Progenitor cell of endocrine pancreas (in vitro differentiated cells): ENCODE measurements at regions not wholly inside any gene's neighbourhood (a gene's known extent, or its start where the extent isn't known, plus 50 kb on each side); places are given as distances from the start of the nearest gene placed in this dataset.

Source experiments
- DNase-seq: peaks from one replicate; pipeline ENCODE4 v3.0.0; 2021; ENCODE audit warnings: low spot score; ENCODE audit not compliant: unreplicated experiment
- H3K27ac Mint-ChIP-seq: 2 replicates; pipeline ENCODE4 v1.8.0; 2021; ENCODE audit warnings: mild to moderate bottlenecking, moderate library complexity, mixed read lengths
- H3K27me3 Mint-ChIP-seq: 2 replicates; pipeline ENCODE4 v1.8.0; 2021; ENCODE audit warnings: mixed read lengths
- H3K36me3 Mint-ChIP-seq: 2 replicates; pipeline ENCODE4 v1.8.0; 2022; ENCODE audit warnings: mixed read lengths; ENCODE audit not compliant: insufficient read depth
- H3K4me1 Mint-ChIP-seq: 2 replicates; pipeline ENCODE4 v1.8.0; 2021; ENCODE audit warnings: low read depth, mixed read lengths
- H3K4me3 Mint-ChIP-seq: 2 replicates; pipeline ENCODE4 v1.8.0; 2021; ENCODE audit warnings: low read depth, mild to moderate bottlenecking, moderate library complexity, mixed read lengths
- H3K9me3 Mint-ChIP-seq: 2 replicates; pipeline ENCODE4 v1.8.0; 2021; ENCODE audit warnings: low read depth, mixed read lengths
- TF ChIP-seq, protein P1 (sequence below): fragments of 200-600 bp; sonication (generic); IDR thresholded peaks from one replicate; pipeline ENCODE4 v1.5.0; 2021; ENCODE audit warnings: antibody characterized with exemption, mild to moderate bottlenecking; ENCODE audit not compliant: unreplicated experiment

DNA sequence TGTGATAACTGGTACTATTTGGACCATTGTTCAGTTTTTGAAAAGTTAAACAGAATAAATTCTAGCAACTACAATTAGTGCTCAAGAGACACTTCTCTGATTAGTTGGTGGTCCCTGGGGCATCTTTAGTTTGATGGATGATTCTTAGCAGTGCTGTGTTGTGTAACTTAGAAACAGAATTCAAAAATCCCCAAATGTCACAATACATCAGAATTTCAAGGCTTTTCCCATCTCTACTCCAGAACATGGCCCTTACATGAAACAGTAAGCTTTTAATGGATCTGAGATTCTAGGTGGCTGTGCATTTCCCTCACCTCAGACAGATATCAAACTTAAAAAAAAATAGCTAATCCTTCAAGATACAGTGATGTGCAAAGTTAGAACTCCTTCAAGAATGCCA is 104.4 kb upstream of the CXCL13 start:
- no peak overlapping the region for H3K4me3 Mint-ChIP-seq
- H3K4me1 Mint-ChIP-seq, result no peaks in the 10 kb centered on the region

DNA sequence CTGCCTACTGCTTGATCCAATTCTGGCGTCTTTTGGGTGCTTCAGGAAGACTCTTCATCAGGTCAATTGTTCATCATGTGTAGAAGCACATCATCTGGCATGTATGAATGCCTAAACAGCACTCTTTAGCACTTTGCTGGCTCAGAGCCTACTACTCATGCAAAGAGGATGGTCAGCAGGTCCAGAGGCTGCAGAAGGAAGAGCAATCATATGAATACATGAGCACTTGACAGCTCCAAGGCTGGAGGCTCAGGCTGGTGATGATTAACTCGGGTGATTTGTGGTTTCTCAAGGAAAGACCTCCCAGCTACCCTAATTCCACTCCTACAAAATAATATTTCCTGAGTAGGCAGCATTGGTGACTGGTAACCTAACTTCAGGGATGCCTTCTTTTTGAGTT is 103.8 kb upstream of the CXCL13 start:
- Mint-ChIP-seq H3K4me1 (no peaks in the 10 kb centered on the region), H3K27me3 (peaks cover 12% of the 10 kb centered on the region), H3K4me3 (no peak overlapping the region), H3K9me3 (peaks cover 1% of the 10 kb centered on the region), H3K27ac (no peak overlapping the region), H3K36me3 (no peaks in the 10 kb centered on the region)
- no peak for DNase-seq
- TF ChIP-seq, protein P1, sequence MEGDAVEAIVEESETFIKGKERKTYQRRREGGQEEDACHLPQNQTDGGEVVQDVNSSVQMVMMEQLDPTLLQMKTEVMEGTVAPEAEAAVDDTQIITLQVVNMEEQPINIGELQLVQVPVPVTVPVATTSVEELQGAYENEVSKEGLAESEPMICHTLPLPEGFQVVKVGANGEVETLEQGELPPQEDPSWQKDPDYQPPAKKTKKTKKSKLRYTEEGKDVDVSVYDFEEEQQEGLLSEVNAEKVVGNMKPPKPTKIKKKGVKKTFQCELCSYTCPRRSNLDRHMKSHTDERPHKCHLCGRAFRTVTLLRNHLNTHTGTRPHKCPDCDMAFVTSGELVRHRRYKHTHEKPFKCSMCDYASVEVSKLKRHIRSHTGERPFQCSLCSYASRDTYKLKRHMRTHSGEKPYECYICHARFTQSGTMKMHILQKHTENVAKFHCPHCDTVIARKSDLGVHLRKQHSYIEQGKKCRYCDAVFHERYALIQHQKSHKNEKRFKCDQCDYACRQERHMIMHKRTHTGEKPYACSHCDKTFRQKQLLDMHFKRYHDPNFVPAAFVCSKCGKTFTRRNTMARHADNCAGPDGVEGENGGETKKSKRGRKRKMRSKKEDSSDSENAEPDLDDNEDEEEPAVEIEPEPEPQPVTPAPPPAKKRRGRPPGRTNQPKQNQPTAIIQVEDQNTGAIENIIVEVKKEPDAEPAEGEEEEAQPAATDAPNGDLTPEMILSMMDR, result no peak

More for the DNA sequence above, 104.4 kb upstream of the CXCL13 start:
- DNase-seq, result no peak
- peaks cover 4% of the 10 kb centered on the region for H3K9me3 Mint-ChIP-seq
- peaks cover 15% of the 10 kb centered on the region for H3K27me3 Mint-ChIP-seq
- TF ChIP-seq, protein P1, result no peak
- no peaks in the 10 kb centered on the region for H3K36me3 Mint-ChIP-seq
- H3K27ac Mint-ChIP-seq, result no peak overlapping the region

DNA sequence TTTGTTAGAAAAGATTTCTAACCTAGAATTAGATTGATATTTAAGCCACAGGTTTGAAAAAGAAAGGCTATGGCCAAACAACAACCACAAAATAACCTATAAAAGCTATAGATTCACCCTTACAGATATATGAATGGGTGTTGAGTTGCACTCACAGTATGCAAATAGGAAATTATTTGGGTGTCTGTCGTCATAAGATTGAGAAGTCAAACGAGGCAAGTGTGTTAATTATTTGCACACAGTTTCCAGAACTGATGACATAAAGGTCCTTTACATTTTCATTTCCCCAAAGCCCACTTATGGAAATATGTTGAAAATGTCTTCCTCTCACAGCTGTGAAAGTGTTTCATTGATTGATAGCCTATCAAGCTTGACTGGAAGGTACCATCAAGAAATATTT is 101.2 kb upstream of the CXCL13 start:
- no peak overlapping the region for H3K27ac Mint-ChIP-seq
- no peak overlapping the region for H3K4me3 Mint-ChIP-seq
- no peaks in the 10 kb centered on the region for H3K36me3 Mint-ChIP-seq
- H3K9me3 Mint-ChIP-seq, result no peaks in the 10 kb centered on the region
- TF ChIP-seq, protein P1, result no peak
- peaks cover 13% of the 10 kb centered on the region for H3K27me3 Mint-ChIP-seq
- no peaks in the 10 kb centered on the region for H3K4me1 Mint-ChIP-seq
- DNase-seq, result no peak

DNA sequence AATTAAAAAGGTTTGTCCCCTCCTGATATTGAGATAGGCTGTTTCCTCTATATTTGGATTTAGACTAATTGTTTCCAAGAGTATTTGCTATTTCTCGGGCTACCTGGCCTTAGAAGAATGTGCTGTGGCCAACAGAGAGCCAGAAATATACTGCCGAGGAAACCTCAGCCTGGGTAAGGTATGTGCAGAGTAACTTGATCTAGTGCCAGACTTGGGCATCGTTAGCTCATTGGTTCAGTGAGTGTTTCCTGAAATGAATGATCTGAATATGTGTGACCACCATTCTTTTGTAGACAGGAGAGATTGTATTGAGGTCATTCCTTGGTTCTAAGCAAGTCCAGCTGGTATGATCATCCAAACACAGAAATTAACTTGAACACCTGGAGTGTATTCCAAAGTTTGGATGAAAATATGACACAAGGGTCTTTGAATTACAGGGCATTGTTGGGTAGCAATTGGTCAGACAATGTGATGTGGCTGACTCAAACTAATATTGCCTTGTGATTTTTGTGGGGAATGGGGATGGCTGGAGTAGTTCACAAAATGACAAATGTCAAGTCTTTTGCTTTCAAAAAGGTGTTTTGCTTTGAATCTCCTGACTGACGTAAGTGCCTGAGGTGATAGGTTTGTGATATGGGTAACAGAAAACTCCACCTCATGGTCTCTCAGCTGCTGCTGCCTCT is 100.2 kb upstream of the CXCL13 start:
- H3K36me3 Mint-ChIP-seq, result no peaks in the 10 kb centered on the region
- DNase-seq, result no peak
- TF ChIP-seq, protein P1, result no peak
- no peak overlapping the region for H3K4me3 Mint-ChIP-seq
- no peaks in the 10 kb centered on the region for H3K9me3 Mint-ChIP-seq
- H3K4me1 Mint-ChIP-seq, result no peaks in the 10 kb centered on the region
- peaks cover 16% of the 10 kb centered on the region for H3K27me3 Mint-ChIP-seq
- H3K27ac Mint-ChIP-seq, result no peak overlapping the region

DNA sequence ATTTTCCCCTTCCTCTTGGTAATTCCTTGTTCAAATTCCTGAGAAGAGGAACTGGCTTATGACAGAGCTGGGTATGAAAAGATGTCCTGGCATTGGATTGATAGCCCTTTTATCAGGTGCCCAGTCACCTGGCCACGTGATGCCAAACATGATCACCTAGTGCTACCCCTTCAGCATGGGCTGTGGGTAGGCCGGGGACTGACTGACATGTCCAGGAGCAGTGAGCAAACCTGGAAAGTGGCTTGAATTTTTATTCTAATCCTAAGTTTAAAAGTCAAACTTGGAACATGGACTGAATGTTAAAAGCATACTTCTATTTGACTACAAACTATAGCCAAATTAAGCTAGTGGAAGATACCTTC is 99.7 kb upstream of the CXCL13 start:
- H3K27me3 Mint-ChIP-seq, result peaks cover 16% of the 10 kb centered on the region
- TF ChIP-seq, protein P1, result no peak
- no peak overlapping the region for H3K4me3 Mint-ChIP-seq
- H3K36me3 Mint-ChIP-seq, result no peaks in the 10 kb centered on the region
- no peaks in the 10 kb centered on the region for H3K9me3 Mint-ChIP-seq
- H3K27ac Mint-ChIP-seq, result no peak overlapping the region
- no peak for DNase-seq
- no peaks in the 10 kb centered on the region for H3K4me1 Mint-ChIP-seq
